ENCODE measurements at regions not wholly inside any gene's neighbourhood (a gene's known extent, or its start where the extent isn't known, plus 50 kb on each side); places are given as distances from the start of the nearest gene placed in this dataset.

- DNase-seq, result no peak
Measured at GRCh38 chr5:2432076-2432920, 319.2 kb downstream of the IRX2 start.

- no peak for DNase-seq
Measured at GRCh38 chr5:2430606-2431005, 320.9 kb downstream of the IRX2 start.

- DNase-seq, result no peak
Measured at GRCh38 chr5:2427983-2428382, 323.5 kb downstream of the IRX2 start.

GRCh38 chr5:2423634-2424033, 327.8 kb downstream of the IRX2 start:
- DNase-seq, result no peak

- no peak for DNase-seq
Measured at GRCh38 chr5:2417301-2417700, 334.2 kb downstream of the IRX2 start.

GRCh38 chr5:2415678-2416077, 335.8 kb downstream of the IRX2 start:
- DNase-seq, result no peak

GRCh38 chr5:2410451-2410850, 341.0 kb downstream of the IRX2 start:
- DNase-seq, result no peak

GRCh38 chr5:2403296-2403695, 348.2 kb downstream of the IRX2 start:
- no peak for DNase-seq

- no peak for DNase-seq
Measured at GRCh38 chr5:2399804-2400203, 351.7 kb downstream of the IRX2 start.

GRCh38 chr5:2399096-2399495, 352.4 kb downstream of the IRX2 start:
- no peak for DNase-seq

GRCh38 chr5:2393556-2393955, 357.9 kb downstream of the IRX2 start:
- no peak for DNase-seq

GRCh38 chr5:2391566-2391965, 359.9 kb downstream of the IRX2 start:
- no peak for DNase-seq

- DNase-seq, result no peak
Measured at GRCh38 chr5:2391021-2391420, 360.5 kb downstream of the IRX2 start.

- no peak for DNase-seq
Measured at GRCh38 chr5:2388571-2388970, 362.9 kb downstream of the IRX2 start.

- peak; percentile 14 for DNase-seq
Measured at GRCh38 chr5:2387634-2388325, 363.7 kb downstream of the IRX2 start.

GRCh38 chr5:2387250-2387633, 364.2 kb downstream of the IRX2 start:
- DNase-seq, result no peak

GRCh38 chr5:2385818-2386217, 365.7 kb downstream of the IRX2 start:
- DNase-seq, result no peak

GRCh38 chr5:2383698-2384065, 367.8 kb downstream of the IRX2 start:
- no peak for DNase-seq

- DNase-seq, result no peak
Measured at GRCh38 chr5:2382776-2383697, 368.4 kb downstream of the IRX2 start.

GRCh38 chr5:2381861-2382260, 369.6 kb downstream of the IRX2 start:
- DNase-seq, result no peak

GRCh38 chr5:2381070-2381469, 370.4 kb downstream of the IRX2 start:
- DNase-seq, result no peak

- DNase-seq, result no peak
Measured at GRCh38 chr5:2378976-2379375, 372.5 kb downstream of the IRX2 start.

GRCh38 chr5:2378108-2378507, 373.4 kb downstream of the IRX2 start:
- DNase-seq, result no peak
